Pons (tissue), 1 donor: ENCODE measurements at regions not wholly inside any gene's neighbourhood (a gene's known extent, or its start where the extent isn't known, plus 50 kb on each side); places are given as distances from the start of the nearest gene placed in this dataset.

Experiments
- DNase-seq: peaks from one replicate; pipeline ENCODE4 v3.0.0-alpha.2; 2016; ENCODE audit warnings: low spot score

GRCh38 chr2:74760875-74761630 lies 72.9 kb upstream of the HK2 start:
- DNase-seq, result peak; percentile 26

GRCh38 chr2:74762789-74763188 lies 71.1 kb upstream of the HK2 start:
- no peak for DNase-seq

GRCh38 chr2:74763962-74764428 lies 69.9 kb upstream of the HK2 start:
- DNase-seq, result peak; percentile 43

GRCh38 chr2:74764429-74765272 lies 69.3 kb upstream of the HK2 start:
- DNase-seq, result peak; percentile 33

DNA sequence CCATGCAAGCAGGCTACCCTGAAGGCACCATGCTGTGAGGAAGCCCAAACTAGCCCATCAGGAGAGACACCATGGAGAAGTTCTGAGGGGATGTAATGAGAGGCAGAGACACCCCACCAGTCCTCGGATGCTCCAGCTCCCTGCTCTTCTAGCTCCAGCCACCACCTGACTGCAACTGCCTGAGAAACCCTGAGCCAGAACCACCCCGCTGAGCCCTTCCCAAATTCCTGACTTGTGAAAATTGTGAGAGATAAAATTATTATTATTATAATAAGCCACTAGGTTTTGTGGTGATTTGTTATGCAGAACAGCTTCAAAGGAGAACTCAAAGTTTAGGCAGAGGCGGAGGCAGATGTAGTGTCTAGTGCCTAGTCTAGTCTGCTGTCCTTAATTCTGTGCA lies 67.1 kb upstream of the HK2 start:
- DNase-seq, result no peak

- no peak for DNase-seq
Measured at GRCh38 chr2:74767618-74768017, 66.3 kb upstream of the HK2 start.

DNA sequence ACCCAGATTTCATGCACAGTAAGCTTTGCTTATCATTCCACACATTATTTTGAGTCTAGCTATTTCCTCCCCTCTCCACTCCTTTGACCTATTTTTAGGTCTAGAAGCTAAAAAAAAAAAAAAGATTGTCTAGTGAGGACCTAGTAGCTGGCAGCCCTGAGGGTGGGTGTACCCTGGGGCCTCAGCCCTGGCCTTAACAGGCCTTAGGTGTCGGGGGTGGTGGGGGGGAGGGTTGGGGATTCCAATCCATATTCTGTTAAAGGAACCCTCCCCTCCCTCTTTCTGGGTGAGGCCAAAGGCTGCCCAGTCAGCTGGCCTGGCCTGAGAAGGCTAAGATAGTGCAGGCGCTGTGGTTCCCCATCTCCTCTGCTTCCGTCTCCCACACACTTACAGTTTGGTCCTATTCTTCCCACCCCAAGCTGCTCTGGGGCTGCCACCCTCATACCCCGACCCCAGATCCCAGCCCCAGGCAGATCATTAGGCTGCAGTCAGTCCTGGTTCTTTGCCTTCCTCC lies 65.5 kb upstream of the HK2 start:
- no peak for DNase-seq

GRCh38 chr2:74772046-74772445 lies 61.9 kb upstream of the HK2 start:
- DNase-seq, result no peak

DNA sequence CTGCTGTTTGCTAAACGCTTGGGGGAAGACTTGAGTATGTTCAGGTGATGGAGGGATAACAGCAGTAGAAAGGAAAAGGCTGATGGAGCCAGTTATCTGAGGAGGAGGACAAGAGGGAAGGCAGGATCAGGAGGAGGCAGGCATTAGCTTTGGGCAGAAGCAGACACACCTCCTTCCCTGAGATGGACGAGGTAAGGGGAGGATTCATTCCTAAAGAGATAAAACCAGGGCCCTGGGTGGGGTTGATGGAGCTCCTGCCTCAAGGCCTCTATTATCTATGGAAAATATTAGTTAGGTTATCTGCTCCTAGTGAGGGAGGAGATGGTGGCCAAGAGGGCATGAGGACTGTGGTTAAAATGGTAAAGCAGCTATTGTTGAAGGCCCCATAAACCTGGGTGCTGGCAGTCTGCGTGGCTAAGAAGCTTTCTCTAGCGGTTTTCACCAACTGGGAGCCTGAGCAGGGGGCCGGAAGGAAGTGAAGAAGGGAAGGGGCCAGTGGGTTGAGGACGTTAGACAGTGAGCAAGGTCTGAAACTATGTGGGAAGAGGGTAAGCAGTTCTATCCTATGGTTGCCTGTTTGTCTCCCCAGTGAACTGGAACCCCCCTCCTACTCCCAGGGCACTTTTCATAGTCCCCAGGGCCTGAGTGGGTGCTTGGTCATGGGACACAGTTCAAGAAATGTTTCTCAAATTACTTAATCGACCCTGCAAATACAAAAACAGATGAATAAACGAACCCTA lies 56.6 kb upstream of the HK2 start:
- no peak for DNase-seq

GRCh38 chr2:74778381-74779264 lies 55.3 kb upstream of the HK2 start:
- no peak for DNase-seq

DNA sequence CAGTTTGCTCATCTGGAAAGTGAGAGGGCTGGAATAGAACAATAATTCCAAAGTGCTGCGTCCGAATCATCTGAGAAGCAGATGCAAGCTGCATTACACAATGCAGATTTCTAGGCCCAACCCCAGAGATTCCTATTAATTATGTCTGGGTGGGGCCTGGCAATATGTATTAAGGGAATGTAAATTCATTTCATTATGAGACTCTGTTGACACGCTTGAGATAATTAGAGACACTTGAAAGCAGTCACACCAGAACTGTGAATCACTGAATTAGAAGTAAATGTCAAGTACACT lies 54.7 kb upstream of the HK2 start:
- no peak for DNase-seq

GRCh38 chr2:74779587-74780135 lies 54.3 kb upstream of the HK2 start:
- DNase-seq, result no peak
